K562 (cell line): ENCODE measurements at regions not wholly inside any gene's neighbourhood (a gene's known extent, or its start where the extent isn't known, plus 50 kb on each side); places are given as distances from the start of the nearest gene placed in this dataset.

Experiments used
- ATAC-seq: fragments of 200-7000 bp; cut with Tn5 transposase; 3 replicates; pipeline ENCODE4 v1.9.1; 2020; ENCODE audit warnings: moderate library complexity
- BruUV-seq: library from RNA; stranded (reverse); fragments of 400-500 nt; replicated peaks from 2 replicates; lab custom pipeline; 2021; lab: Mats Ljungman, UMichigan
- CTCF ChIA-PET: fragments of 300-600 bp; formaldehyde crosslinking; extraction: SDS; loops from one replicate; lab custom pipeline; 2021; ENCODE audit warnings: low intra/inter-chr PET ratio; lab: Yijun Ruan, JAX
- POLR2A ChIA-PET: fragments of 300-600, 350-650 bp; sonication (Branson Sonifier 250); formaldehyde crosslinking; extraction: SDS; loops from one replicate; lab custom pipeline; 2021; ENCODE audit warnings: antibody characterized with exemption, inconsistent platforms; lab: Yijun Ruan, JAX
- DNase-seq, 4 experiments: peaks; one replicate each; pipeline versions ENCODE4 v3.0.0 to v3.0.0-alpha.2; 2011 to 2018; ENCODE audit warnings: low spot score in 3 of 4, mixed read lengths in 3 of 4; ENCODE audit errors: extremely low read depth in 1 of 4
- FAIRE-seq: peaks from 2 replicates; lab custom pipeline; 2011; peaks lifted over from hg19 to GRCh38; lab: Jason Lieb, UNC
- H2AFZ ChIP-seq: 2 replicates; pipeline ENCODE4 v1.6.0; 2011; ENCODE audit warnings: low read depth, low read length, control low read depth, inconsistent platforms
- H3K27ac ChIP-seq: fragments of 200-600 bp; 3 replicates; pipeline ENCODE4 v1.8.0; 2011; ENCODE audit warnings: low read depth, mild to moderate bottlenecking, control low read depth, inconsistent platforms, low read length, moderate library complexity, mixed read lengths; ENCODE audit errors: extremely low read depth
- H3K27me3 ChIP-seq, 2 experiments: fragments of 300-600 bp in 1 of 2; 2 replicates in 1 of 2; 3 replicates in 1 of 2; pipeline versions ENCODE4 v1.6.0 to v1.8.0; 2011; ENCODE audit warnings: inconsistent platforms in 2 of 2, low read length in 2 of 2, mild to moderate bottlenecking in 1 of 2, mixed read lengths in 1 of 2, moderate library complexity in 1 of 2; ENCODE audit not compliant: control insufficient read depth in 2 of 2, insufficient read depth in 2 of 2
- H3K36me3 ChIP-seq: fragments of 300-600 bp; 3 replicates; pipeline ENCODE4 v1.8.0; 2011; ENCODE audit warnings: mild to moderate bottlenecking, low read length, inconsistent platforms; ENCODE audit not compliant: control insufficient read depth, insufficient read depth
- H3K4me1 ChIP-seq, 2 experiments: fragments of 200-600 bp in 1 of 2; replicated peaks in 1 of 2; 2 replicates in 1 of 2; 3 replicates in 1 of 2; pipeline versions ENCODE4 v1.5.1 to v1.8.0; 2011; ENCODE audit warnings: inconsistent platforms in 2 of 2, low read length in 2 of 2, mild to moderate bottlenecking in 1 of 2, mixed read lengths in 1 of 2, moderate library complexity in 1 of 2; ENCODE audit not compliant: control insufficient read depth in 2 of 2, insufficient read depth in 2 of 2
- H3K4me2 ChIP-seq: 2 replicates; pipeline ENCODE4 v1.6.1; 2011; ENCODE audit warnings: low read length, control low read depth, inconsistent platforms, mixed read lengths; ENCODE audit not compliant: insufficient read depth
- H3K4me3 ChIP-seq: fragments of 200-600 bp; sonication (generic), shearing (Covaris generic); 2 replicates; pipeline ENCODE4 v1.5.1; 2016; ENCODE audit warnings: control low read depth, inconsistent platforms
- H3K79me2 ChIP-seq: fragments of 200-600 bp; 3 replicates; pipeline ENCODE4 v1.8.0; 2011; ENCODE audit warnings: low read length, inconsistent platforms; ENCODE audit not compliant: control insufficient read depth, insufficient read depth
- H3K9ac ChIP-seq, 2 experiments: 2 replicates each; pipeline versions ENCODE4 v1.6.0 to v1.6.1; 2011; ENCODE audit warnings: low read depth in 2 of 2, low read length in 2 of 2, control low read depth in 1 of 2, inconsistent platforms in 1 of 2, mild to moderate bottlenecking in 1 of 2, mixed read lengths in 1 of 2; ENCODE audit not compliant: insufficient read depth in 1 of 2
- H3K9me1 ChIP-seq: one replicate; pipeline ENCODE4 v1.6.0; 2011; ENCODE audit warnings: inconsistent platforms, mild to moderate bottlenecking, low read length, moderate library complexity; ENCODE audit not compliant: control insufficient read depth, insufficient read depth
- H3K9me3 ChIP-seq: replicated peaks from 2 replicates; pipeline ENCODE4 v1.5.1; 2011; ENCODE audit warnings: low read depth, low read length, inconsistent platforms; ENCODE audit not compliant: control insufficient read depth, insufficient read depth
- H4K20me1 ChIP-seq: replicated peaks from 2 replicates; pipeline ENCODE4 v1.6.1; 2011; ENCODE audit warnings: low read length, inconsistent platforms, mixed read lengths; ENCODE audit not compliant: control insufficient read depth, insufficient read depth
- COPS2 ChIP-seq: fragments of 450-650 bp; conservative IDR thresholded peaks from 2 replicates; pipeline ENCODE4 v1.6.1; 2016; ENCODE audit warnings: mild to moderate bottlenecking, moderate library complexity
- ETV6 ChIP-seq, 3 experiments: fragments of 150-350 bp in 1 of 3; sonication (generic) in 1 of 3; formaldehyde crosslinking in 1 of 3; IDR thresholded peaks; 2 replicates each; pipeline versions ENCODE4 v1.6.1 to v1.8.0; 2014 to 2022; ENCODE audit warnings: borderline replicate concordance in 2 of 3, low read depth in 2 of 3, antibody characterized with exemption in 1 of 3, low read length in 1 of 3, mild to moderate bottlenecking in 1 of 3, missing genetic modification reagents in 1 of 3
- ZNF695 ChIP-seq: fragments of 450-650 bp; formaldehyde crosslinking; IDR thresholded peaks from 2 replicates; pipeline ENCODE4 v1.4.0; 2020; ENCODE audit warnings: mild to moderate bottlenecking, moderate library complexity
- WGBS: fragments of 100-300 bp; shearing (Covaris generic); methylation state at CpG from one replicate; pipeline ENCODE4 v1.1.6; 2016; ENCODE audit warnings: low coverage, mixed read lengths; ENCODE audit not compliant: insufficient coverage; ENCODE audit errors: missing lambda C conversion rate; 5-methylcytosine and 5-hydroxymethylcytosine counted together
- in situ Hi-C: fragments of 300-500 bp; cut with MboI; formaldehyde crosslinking; loops from 4 replicates; pipeline ENCODE4 v1.15.0; 2018; ENCODE audit warnings: inconsistent platforms, mixed read lengths
- intact Hi-C: fragments of 100-400 bp; cut with micrococcal nuclease; formaldehyde crosslinking; loops from 2 replicates; pipeline ENCODE4 v1.14.2; 2022

- POLR2A ChIA-PET, result interaction anchor here (0.5 kb wide), 2 partner anchors 26 to 44 kb away, joined by 3 read pairs; no protein-coding TSS in a partner anchor
- DNase-seq, result no peak
- no peaks in the 10 kb centered on the region for H3K36me3 ChIP-seq
- H3K4me3 ChIP-seq, result no peak overlapping the region
- no peak for TF ChIP-seq ETV6 (IDR thresholded peaks at IDR 0.05; ENCODE audit: borderline replicate concordance in 1 of 2, low read depth in 2 of 2, low read length in 1 of 2)
- TF ChIP-seq ETV6 (CRISPR knock-in tag; IDR thresholded peaks at IDR 0.05; ENCODE audit: borderline replicate concordance), result no peak
- no peak overlapping the region for H3K4me2 ChIP-seq
- in situ Hi-C loops, result no loop called here
- CTCF ChIA-PET, result no interaction called here
- peaks cover 0 to 8% of the 10 kb centered on the region in 2 experiments; a peak in 1 of 5 replicates for H3K27me3 ChIP-seq
- BruUV-seq, result no TSS peak
- no peaks in the 10 kb centered on the region for H4K20me1 ChIP-seq
- 0% methylated on average over 8 of the region's 8 CpGs for WGBS
- no peaks in the 10 kb centered on the region for H3K9me3 ChIP-seq
- ATAC-seq, result no peak
- intact Hi-C loops, result no loop called here
- FAIRE-seq, result no peak
- no peaks in the 10 kb centered on the region for H3K79me2 ChIP-seq
- H3K9me1 ChIP-seq, result no peaks in the 10 kb centered on the region
- no peak overlapping the region for H3K27ac ChIP-seq
- H3K4me1 ChIP-seq, result no peaks in the 10 kb centered on the region
- no peak overlapping the region for H3K9ac ChIP-seq
- H2AFZ ChIP-seq, result no peak overlapping the region
Observed at GRCh38 chr6:151690768-151691562, 116.5 kb upstream of the ESR1 start.

GRCh38 chr6:151692216-151692615 is 115.3 kb upstream of the ESR1 start:
- intact Hi-C loops, result no loop called here
- no peaks in the 10 kb centered on the region for H3K36me3 ChIP-seq
- ChIA-PET CTCF (no interaction called here), POLR2A (no interaction called here)
- DNase-seq (no peak), ATAC-seq (no peak), FAIRE-seq (no peak)
- no peaks in the 10 kb centered on the region for H3K27me3 ChIP-seq
- BruUV-seq, result no TSS peak
- TF ChIP-seq ZNF695 (no peak), COPS2 (no peak)
- H3K27ac ChIP-seq, result no peak overlapping the region
- in situ Hi-C loops, result no loop called here
- no peaks in the 10 kb centered on the region for H3K79me2 ChIP-seq
- no peaks in the 10 kb centered on the region for H3K9me3 ChIP-seq
- no peak overlapping the region for H3K4me2 ChIP-seq
- no peak overlapping the region for H3K9ac ChIP-seq
- WGBS, result 1% methylated on average over 4 of the region's 4 CpGs
- no peak overlapping the region for H2AFZ ChIP-seq
- no peaks in the 10 kb centered on the region for H4K20me1 ChIP-seq
- no peak overlapping the region for H3K4me3 ChIP-seq
- H3K4me1 ChIP-seq, result no peaks in the 10 kb centered on the region
- H3K9me1 ChIP-seq, result no peaks in the 10 kb centered on the region
